ENCODE measurements at regions not wholly inside any gene's neighbourhood (a gene's known extent, or its start where the extent isn't known, plus 50 kb on each side); places are given as distances from the start of the nearest gene placed in this dataset.

DNA sequence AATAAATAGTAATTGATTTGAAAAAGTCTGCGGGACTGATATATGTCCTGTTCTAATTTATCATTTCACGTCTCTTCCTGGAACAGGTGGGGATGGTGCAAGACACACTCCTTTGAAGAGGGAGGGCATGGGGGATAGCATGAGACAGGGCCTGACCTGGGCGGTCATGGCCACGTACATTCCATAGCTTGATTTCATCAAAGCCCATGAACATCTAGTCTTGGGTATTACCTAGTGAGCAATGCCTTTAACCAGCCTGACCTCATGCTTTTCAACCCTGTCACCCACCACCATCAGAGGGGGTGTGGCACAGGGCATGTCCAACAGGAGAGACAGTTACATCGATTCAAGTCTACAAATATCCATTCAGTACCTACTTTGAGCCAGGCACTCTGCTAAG is 52.3 kb upstream of the HOPX start:
- TF ChIP-seq CTCF (tag by site-specific recombination; IDR thresholded peaks at IDR 0.05) (no peak), ZNF362 (tag by site-specific recombination; IDR thresholded peaks at IDR 0.05) (no peak), ZNF549 (tag by site-specific recombination; IDR thresholded peaks at IDR 0.05) (no peak), REST (tag by site-specific recombination; IDR thresholded peaks at IDR 0.05) (no peak), PATZ1 (tag by site-specific recombination; IDR thresholded peaks at IDR 0.05) (no peak)
